ENCODE measurements at regions not wholly inside any gene's neighbourhood (a gene's known extent, or its start where the extent isn't known, plus 50 kb on each side); places are given as distances from the start of the nearest gene placed in this dataset.

- no peak for TF ChIP-seq CTCF (IDR thresholded peaks at IDR 0.05)
- TF ChIP-seq TCF7L2 (IDR thresholded peaks at IDR 0.05; ENCODE audit: low read depth, low read length) = no peak
- TF ChIP-seq POLR2AphosphoS5 (IDR thresholded peaks at IDR 0.05; ENCODE audit: low read depth, low read length) = no peak
- TF ChIP-seq REST (IDR thresholded peaks at IDR 0.05; ENCODE audit: insufficient read depth in 1 of 2, low read depth in 2 of 2, low read length in 1 of 2) = no peak
- TF ChIP-seq SIN3A (IDR thresholded peaks at IDR 0.05; ENCODE audit: borderline replicate concordance, insufficient read depth, low read depth, low read length) = no peak
Observed at GRCh38 chr2:12495247-12495868, 221.4 kb upstream of the TRIB2 start.

Measured in Panc1 (cell line).